ENCODE measurements at regions not wholly inside any gene's neighbourhood (a gene's known extent, or its start where the extent isn't known, plus 50 kb on each side); places are given as distances from the start of the nearest gene placed in this dataset.

GRCh38 chr2:234845602-234846590 is 105.9 kb upstream of the SH3BP4 start:
- Histone ChIP-seq H3K27me3 (ENCODE audit: insufficient read depth, low read length) (no peaks in the 10 kb centered on the region), H3K4me3 (ENCODE audit: low read length) (no peak overlapping the region), H3K27ac (ENCODE audit: low read length) (no peak overlapping the region), H3K9ac (ENCODE audit: low read depth, low read length) (no peak overlapping the region), H3K36me3 (ENCODE audit: insufficient read depth, low read depth, low read length) (no peaks in the 10 kb centered on the region), H3K4me1 (ENCODE audit: insufficient read depth, low read length) (peaks cover 8% of the 10 kb centered on the region; the same call in 1 of the 2 replicates), H3K9me3 (ENCODE audit: insufficient read depth, low read depth, low read length) (no peaks in the 10 kb centered on the region)

- H3K27ac ChIP-seq (ENCODE audit: low read length), result no peak overlapping the region
- no peaks in the 10 kb centered on the region for H3K36me3 ChIP-seq (ENCODE audit: insufficient read depth, low read depth, low read length)
- no peak overlapping the region for H3K9ac ChIP-seq (ENCODE audit: low read depth, low read length)
- no peak overlapping the region for H3K4me3 ChIP-seq (ENCODE audit: low read length)
- H3K9me3 ChIP-seq (ENCODE audit: insufficient read depth, low read depth, low read length), result no peaks in the 10 kb centered on the region
- H3K27me3 ChIP-seq (ENCODE audit: insufficient read depth, low read length), result no peaks in the 10 kb centered on the region
- peaks cover 7% of the 10 kb centered on the region; the same call in 1 of the 2 replicates for H3K4me1 ChIP-seq (ENCODE audit: insufficient read depth, low read length)
These were observed 108.4 kb upstream of the SH3BP4 start for GRCh38 chr2:234843411-234843810.

- H3K9me3 ChIP-seq (ENCODE audit: insufficient read depth, low read depth, low read length), result no peaks in the 10 kb centered on the region
- H3K27ac ChIP-seq (ENCODE audit: low read length), result no peak overlapping the region
- H3K9ac ChIP-seq (ENCODE audit: low read depth, low read length), result no peak overlapping the region
- no peak overlapping the region for H3K4me3 ChIP-seq (ENCODE audit: low read length)
- no peaks in the 10 kb centered on the region for H3K36me3 ChIP-seq (ENCODE audit: insufficient read depth, low read depth, low read length)
- H3K27me3 ChIP-seq (ENCODE audit: insufficient read depth, low read length), result no peaks in the 10 kb centered on the region
- H3K4me1 ChIP-seq (ENCODE audit: insufficient read depth, low read length), result peaks cover 4% of the 10 kb centered on the region; the same call in 1 of the 2 replicates
These were observed 109.1 kb upstream of the SH3BP4 start for GRCh38 chr2:234842753-234843152.

- Histone ChIP-seq H3K9me3 (ENCODE audit: insufficient read depth, low read depth, low read length) (no peaks in the 10 kb centered on the region), H3K27me3 (ENCODE audit: insufficient read depth, low read length) (no peaks in the 10 kb centered on the region), H3K4me1 (ENCODE audit: insufficient read depth, low read length) (peaks cover 4% of the 10 kb centered on the region; the same call in 1 of the 2 replicates), H3K4me3 (ENCODE audit: low read length) (no peak overlapping the region), H3K9ac (ENCODE audit: low read depth, low read length) (no peak overlapping the region), H3K36me3 (ENCODE audit: insufficient read depth, low read depth, low read length) (no peaks in the 10 kb centered on the region), H3K27ac (ENCODE audit: low read length) (no peak overlapping the region)
These were observed 110.3 kb upstream of the SH3BP4 start for GRCh38 chr2:234841321-234842015.

GRCh38 chr2:234840336-234840735 is 111.5 kb upstream of the SH3BP4 start:
- H3K9ac ChIP-seq (ENCODE audit: low read depth, low read length), result no peak overlapping the region
- no peaks in the 10 kb centered on the region for H3K36me3 ChIP-seq (ENCODE audit: insufficient read depth, low read depth, low read length)
- H3K9me3 ChIP-seq (ENCODE audit: insufficient read depth, low read depth, low read length), result no peaks in the 10 kb centered on the region
- no peaks in the 10 kb centered on the region for H3K27me3 ChIP-seq (ENCODE audit: insufficient read depth, low read length)
- H3K4me3 ChIP-seq (ENCODE audit: low read length), result no peak overlapping the region
- peaks cover 4% of the 10 kb centered on the region; the same call in 1 of the 2 replicates for H3K4me1 ChIP-seq (ENCODE audit: insufficient read depth, low read length)
- H3K27ac ChIP-seq (ENCODE audit: low read length), result no peak overlapping the region

GRCh38 chr2:234839285-234839684 is 112.5 kb upstream of the SH3BP4 start:
- H3K9ac ChIP-seq (ENCODE audit: low read depth, low read length), result no peak overlapping the region
- H3K4me3 ChIP-seq (ENCODE audit: low read length), result no peak overlapping the region
- H3K9me3 ChIP-seq (ENCODE audit: insufficient read depth, low read depth, low read length), result no peaks in the 10 kb centered on the region
- no peaks in the 10 kb centered on the region for H3K27me3 ChIP-seq (ENCODE audit: insufficient read depth, low read length)
- peaks cover 4% of the 10 kb centered on the region; the same call in 1 of the 2 replicates for H3K4me1 ChIP-seq (ENCODE audit: insufficient read depth, low read length)
- H3K27ac ChIP-seq (ENCODE audit: low read length), result no peak overlapping the region
- H3K36me3 ChIP-seq (ENCODE audit: insufficient read depth, low read depth, low read length), result no peaks in the 10 kb centered on the region

GRCh38 chr2:234836271-234836670 is 115.5 kb upstream of the SH3BP4 start:
- Histone ChIP-seq H3K4me1 (ENCODE audit: insufficient read depth, low read length) (peaks cover 4% of the 10 kb centered on the region; the same call in 1 of the 2 replicates), H3K9me3 (ENCODE audit: insufficient read depth, low read depth, low read length) (no peaks in the 10 kb centered on the region), H3K36me3 (ENCODE audit: insufficient read depth, low read depth, low read length) (no peaks in the 10 kb centered on the region), H3K9ac (ENCODE audit: low read depth, low read length) (no peak overlapping the region), H3K27me3 (ENCODE audit: insufficient read depth, low read length) (no peaks in the 10 kb centered on the region), H3K4me3 (ENCODE audit: low read length) (no peak overlapping the region), H3K27ac (ENCODE audit: low read length) (no peak overlapping the region)

- Histone ChIP-seq H3K27ac (ENCODE audit: low read length) (no peak overlapping the region), H3K9ac (ENCODE audit: low read depth, low read length) (no peak overlapping the region), H3K4me1 (ENCODE audit: insufficient read depth, low read length) (peaks cover 3% of the 10 kb centered on the region; the same call in 1 of the 2 replicates), H3K36me3 (ENCODE audit: insufficient read depth, low read depth, low read length) (no peaks in the 10 kb centered on the region), H3K4me3 (ENCODE audit: low read length) (no peak overlapping the region), H3K9me3 (ENCODE audit: insufficient read depth, low read depth, low read length) (no peaks in the 10 kb centered on the region), H3K27me3 (ENCODE audit: insufficient read depth, low read length) (no peaks in the 10 kb centered on the region)
These were observed 116.1 kb upstream of the SH3BP4 start for GRCh38 chr2:234835738-234836137.

GRCh38 chr2:234834228-234834923 is 117.4 kb upstream of the SH3BP4 start:
- no peaks in the 10 kb centered on the region for H3K4me1 ChIP-seq (ENCODE audit: insufficient read depth, low read length)

GRCh38 chr2:234830853-234831252 is 121.0 kb upstream of the SH3BP4 start:
- Histone ChIP-seq H3K9me3 (ENCODE audit: insufficient read depth, low read depth, low read length) (no peaks in the 10 kb centered on the region), H3K4me1 (ENCODE audit: insufficient read depth, low read length) (no peaks in the 10 kb centered on the region), H3K4me3 (ENCODE audit: low read length) (no peak overlapping the region), H3K36me3 (ENCODE audit: insufficient read depth, low read depth, low read length) (no peaks in the 10 kb centered on the region), H3K27me3 (ENCODE audit: insufficient read depth, low read length) (no peaks in the 10 kb centered on the region), H3K9ac (ENCODE audit: low read depth, low read length) (no peak overlapping the region), H3K27ac (ENCODE audit: low read length) (no peak overlapping the region)

More at GRCh38 chr2:234834228-234834923, 117.4 kb upstream of the SH3BP4 start:
- Histone ChIP-seq H3K27ac (ENCODE audit: low read length) (no peak overlapping the region), H3K9ac (ENCODE audit: low read depth, low read length) (no peak overlapping the region), H3K27me3 (ENCODE audit: insufficient read depth, low read length) (no peaks in the 10 kb centered on the region), H3K9me3 (ENCODE audit: insufficient read depth, low read depth, low read length) (no peaks in the 10 kb centered on the region), H3K36me3 (ENCODE audit: insufficient read depth, low read depth, low read length) (no peaks in the 10 kb centered on the region), H3K4me3 (ENCODE audit: low read length) (no peak overlapping the region)

GRCh38 chr2:234829074-234829455 is 122.8 kb upstream of the SH3BP4 start:
- H3K9me3 ChIP-seq (ENCODE audit: insufficient read depth, low read depth, low read length), result no peaks in the 10 kb centered on the region
- H3K4me3 ChIP-seq (ENCODE audit: low read length), result no peak overlapping the region
- H3K9ac ChIP-seq (ENCODE audit: low read depth, low read length), result no peak overlapping the region
- no peaks in the 10 kb centered on the region for H3K27me3 ChIP-seq (ENCODE audit: insufficient read depth, low read length)
- H3K27ac ChIP-seq (ENCODE audit: low read length), result no peak overlapping the region
- H3K4me1 ChIP-seq (ENCODE audit: insufficient read depth, low read length), result no peaks in the 10 kb centered on the region
- H3K36me3 ChIP-seq (ENCODE audit: insufficient read depth, low read depth, low read length), result no peaks in the 10 kb centered on the region
